Mucosa of descending colon (tissue), 3 donors: ENCODE measurements at regions not wholly inside any gene's neighbourhood (a gene's known extent, or its start where the extent isn't known, plus 50 kb on each side); places are given as distances from the start of the nearest gene placed in this dataset.
A peak's percentile ranks its signal among the peaks of the same experiment; 100 is the strongest.

Experiments
- ATAC-seq: fragments of 200-7000 bp; cut with Tn5 transposase; one replicate; pipeline ENCODE4 v1.9.1; 2020; ENCODE audit warnings: mild to moderate bottlenecking, moderate library complexity
- DNase-seq, 3 donors: peaks; one replicate each; pipeline ENCODE4 v3.0.0-alpha.2; 2020
- H3K36me3 ChIP-seq: fragments of 200-600 bp; one replicate; pipeline ENCODE4 v1.8.0; 2021; ENCODE audit warnings: low read depth, mild to moderate bottlenecking
- H3K4me1 ChIP-seq: fragments of 200-600 bp; one replicate; pipeline ENCODE4 v1.8.0; 2021; ENCODE audit warnings: low read depth, mild to moderate bottlenecking
- H3K4me3 ChIP-seq: fragments of 200-600 bp; one replicate; pipeline ENCODE4 v1.8.0; 2021; ENCODE audit warnings: mild to moderate bottlenecking
- H3K9me3 ChIP-seq: fragments of 200-600 bp; one replicate; pipeline ENCODE4 v1.8.0; 2021; ENCODE audit warnings: mild to moderate bottlenecking
- intact Hi-C, 2 donors: fragments of 100-400 bp; cut with DNase I in 1 of 2; cut with micrococcal nuclease in 1 of 2; formaldehyde crosslinking; loops; one replicate each; pipeline versions ENCODE4 v1.11.0 to v1.11.1; 2022; cut with DNase I, micrococcal nuclease
- TF ChIP-seq, protein P1 (sequence below): fragments of 200-600 bp; IDR thresholded peaks from one replicate; pipeline ENCODE4 v1.8.0; 2022; ENCODE audit warnings: antibody characterized with exemption, mild to moderate bottlenecking
- donor health status: DM: no; HTN: no; CAD: no; lungs with moderate emphysema.
- donor health status: DM: no; HTN: no; CAD: no.
- donor health status: DM: no; HTN: yes; CAD: no.

- H3K4me1 ChIP-seq, result peaks cover 8% of the 10 kb centered on the region
- H3K36me3 ChIP-seq, result no peaks in the 10 kb centered on the region
- H3K9me3 ChIP-seq, result peaks cover 9% of the 10 kb centered on the region
- DNase-seq (peak in 1 of 3 donors; percentile 31), ATAC-seq (no peak)
- TF ChIP-seq, protein P1, sequence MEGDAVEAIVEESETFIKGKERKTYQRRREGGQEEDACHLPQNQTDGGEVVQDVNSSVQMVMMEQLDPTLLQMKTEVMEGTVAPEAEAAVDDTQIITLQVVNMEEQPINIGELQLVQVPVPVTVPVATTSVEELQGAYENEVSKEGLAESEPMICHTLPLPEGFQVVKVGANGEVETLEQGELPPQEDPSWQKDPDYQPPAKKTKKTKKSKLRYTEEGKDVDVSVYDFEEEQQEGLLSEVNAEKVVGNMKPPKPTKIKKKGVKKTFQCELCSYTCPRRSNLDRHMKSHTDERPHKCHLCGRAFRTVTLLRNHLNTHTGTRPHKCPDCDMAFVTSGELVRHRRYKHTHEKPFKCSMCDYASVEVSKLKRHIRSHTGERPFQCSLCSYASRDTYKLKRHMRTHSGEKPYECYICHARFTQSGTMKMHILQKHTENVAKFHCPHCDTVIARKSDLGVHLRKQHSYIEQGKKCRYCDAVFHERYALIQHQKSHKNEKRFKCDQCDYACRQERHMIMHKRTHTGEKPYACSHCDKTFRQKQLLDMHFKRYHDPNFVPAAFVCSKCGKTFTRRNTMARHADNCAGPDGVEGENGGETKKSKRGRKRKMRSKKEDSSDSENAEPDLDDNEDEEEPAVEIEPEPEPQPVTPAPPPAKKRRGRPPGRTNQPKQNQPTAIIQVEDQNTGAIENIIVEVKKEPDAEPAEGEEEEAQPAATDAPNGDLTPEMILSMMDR, result no peak
- H3K4me3 ChIP-seq, result no peak overlapping the region
- intact Hi-C loops, result no loop called here
These were observed 71.1 kb downstream of the PLXNA1 start for GRCh38 chr3:127053979-127054378.

GRCh38 chr3:127056281-127056680 is 73.4 kb downstream of the PLXNA1 start:
- Histone ChIP-seq H3K36me3 (no peaks in the 10 kb centered on the region), H3K4me1 (peaks cover 8% of the 10 kb centered on the region), H3K4me3 (no peak overlapping the region), H3K9me3 (peaks cover 9% of the 10 kb centered on the region)
- ATAC-seq, result no peak
- TF ChIP-seq, protein P1, result no peak
- intact Hi-C loops, result no loop called here
- DNase-seq, result no peak

- DNase-seq (no peak), ATAC-seq (no peak)
- Histone ChIP-seq H3K4me1 (peaks cover 8% of the 10 kb centered on the region), H3K4me3 (no peak overlapping the region), H3K9me3 (peaks cover 9% of the 10 kb centered on the region), H3K36me3 (no peaks in the 10 kb centered on the region)
- TF ChIP-seq, protein P1, result no peak
- intact Hi-C loops, result no loop called here
These were observed 74.1 kb downstream of the PLXNA1 start for GRCh38 chr3:127056976-127057375.

DNA sequence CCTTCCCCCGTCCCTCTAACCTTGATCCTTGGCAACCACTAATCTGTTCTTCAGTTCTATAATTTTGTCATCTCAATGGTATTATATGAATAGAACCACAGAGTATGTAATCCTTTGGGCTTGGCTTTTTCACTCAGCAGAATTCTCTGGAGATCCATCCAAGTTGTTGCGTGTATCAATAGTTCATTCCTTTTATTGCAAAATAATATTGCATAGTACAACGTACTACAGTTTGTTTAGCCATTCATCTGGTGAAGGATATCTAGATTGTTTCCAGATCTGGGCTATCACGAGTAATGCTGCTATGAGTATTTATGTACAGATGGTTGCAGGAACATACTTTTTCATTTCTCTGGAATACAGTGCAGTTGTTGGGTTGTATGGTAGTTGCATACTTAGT is 76.2 kb downstream of the PLXNA1 start:
- TF ChIP-seq, protein P1, result no peak
- no peaks in the 10 kb centered on the region for H3K36me3 ChIP-seq
- peaks cover 9% of the 10 kb centered on the region for H3K9me3 ChIP-seq
- ATAC-seq (no peak), DNase-seq (no peak)
- intact Hi-C loops, result no loop called here
- H3K4me3 ChIP-seq, result no peak overlapping the region
- no peaks in the 10 kb centered on the region for H3K4me1 ChIP-seq

GRCh38 chr3:127061641-127062040 is 78.7 kb downstream of the PLXNA1 start:
- TF ChIP-seq, protein P1, result no peak
- no peaks in the 10 kb centered on the region for H3K36me3 ChIP-seq
- H3K9me3 ChIP-seq, result peaks cover 6% of the 10 kb centered on the region
- intact Hi-C loops, result no loop called here
- no peaks in the 10 kb centered on the region for H3K4me1 ChIP-seq
- no peak overlapping the region for H3K4me3 ChIP-seq
- no peak for DNase-seq
- no peak for ATAC-seq

DNA sequence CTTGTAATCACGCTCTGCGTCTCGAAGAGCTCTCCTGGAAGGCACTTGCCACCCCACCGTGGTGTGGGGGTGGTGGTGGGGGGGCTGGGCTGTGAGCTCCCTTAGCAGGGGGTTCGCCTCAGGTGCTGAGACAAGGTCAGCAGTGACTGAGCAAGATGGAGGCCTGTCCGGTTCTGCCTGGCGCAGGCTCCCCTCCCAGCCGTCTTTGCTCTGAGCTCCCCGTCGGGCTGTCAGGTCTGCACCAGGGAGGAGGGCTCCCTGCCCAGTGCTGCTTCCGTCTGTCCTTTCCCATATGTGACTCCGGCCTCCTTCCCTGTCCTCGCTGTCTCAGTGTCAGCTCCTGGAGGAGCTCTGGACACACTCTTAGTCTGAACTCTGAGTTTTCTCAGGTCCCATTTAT is 80.0 kb downstream of the PLXNA1 start:
- Histone ChIP-seq H3K4me1 (no peaks in the 10 kb centered on the region), H3K36me3 (no peaks in the 10 kb centered on the region), H3K9me3 (no peaks in the 10 kb centered on the region), H3K4me3 (no peak overlapping the region)
- ATAC-seq (no peak), DNase-seq (no peak)
- intact Hi-C loops, result no loop called here
- TF ChIP-seq, protein P1, result no peak
